K562 (cell line): ENCODE measurements at regions not wholly inside any gene's neighbourhood (a gene's known extent, or its start where the extent isn't known, plus 50 kb on each side); places are given as distances from the start of the nearest gene placed in this dataset.

Experiments
- ATAC-seq: fragments of 200-7000 bp; cut with Tn5 transposase; 3 replicates; pipeline ENCODE4 v1.9.1; 2020; ENCODE audit warnings: moderate library complexity
- BruUV-seq: library from RNA; stranded (reverse); fragments of 400-500 nt; replicated peaks from 2 replicates; lab custom pipeline; 2021; lab: Mats Ljungman, UMichigan
- CTCF ChIA-PET: fragments of 300-600 bp; formaldehyde crosslinking; extraction: SDS; loops from one replicate; lab custom pipeline; 2021; ENCODE audit warnings: low intra/inter-chr PET ratio; lab: Yijun Ruan, JAX
- POLR2A ChIA-PET: fragments of 300-600, 350-650 bp; sonication (Branson Sonifier 250); formaldehyde crosslinking; extraction: SDS; loops from one replicate; lab custom pipeline; 2021; ENCODE audit warnings: antibody characterized with exemption, inconsistent platforms; lab: Yijun Ruan, JAX
- DNase-seq, 4 experiments: peaks; one replicate each; pipeline versions ENCODE4 v3.0.0 to v3.0.0-alpha.2; 2011 to 2018; ENCODE audit warnings: low spot score in 3 of 4, mixed read lengths in 3 of 4; ENCODE audit errors: extremely low read depth in 1 of 4
- FAIRE-seq: peaks from 2 replicates; lab custom pipeline; 2011; peaks lifted over from hg19 to GRCh38; lab: Jason Lieb, UNC
- H2AFZ ChIP-seq: 2 replicates; pipeline ENCODE4 v1.6.0; 2011; ENCODE audit warnings: low read depth, low read length, control low read depth, inconsistent platforms
- H3K27ac ChIP-seq: fragments of 200-600 bp; 3 replicates; pipeline ENCODE4 v1.8.0; 2011; ENCODE audit warnings: low read depth, mild to moderate bottlenecking, control low read depth, inconsistent platforms, low read length, moderate library complexity, mixed read lengths; ENCODE audit errors: extremely low read depth
- H3K27me3 ChIP-seq, 2 experiments: fragments of 300-600 bp in 1 of 2; 2 replicates in 1 of 2; 3 replicates in 1 of 2; pipeline versions ENCODE4 v1.6.0 to v1.8.0; 2011; ENCODE audit warnings: inconsistent platforms in 2 of 2, low read length in 2 of 2, mild to moderate bottlenecking in 1 of 2, mixed read lengths in 1 of 2, moderate library complexity in 1 of 2; ENCODE audit not compliant: control insufficient read depth in 2 of 2, insufficient read depth in 2 of 2
- H3K36me3 ChIP-seq: fragments of 300-600 bp; 3 replicates; pipeline ENCODE4 v1.8.0; 2011; ENCODE audit warnings: mild to moderate bottlenecking, low read length, inconsistent platforms; ENCODE audit not compliant: control insufficient read depth, insufficient read depth
- H3K4me1 ChIP-seq, 2 experiments: fragments of 200-600 bp in 1 of 2; replicated peaks in 1 of 2; 2 replicates in 1 of 2; 3 replicates in 1 of 2; pipeline versions ENCODE4 v1.5.1 to v1.8.0; 2011; ENCODE audit warnings: inconsistent platforms in 2 of 2, low read length in 2 of 2, mild to moderate bottlenecking in 1 of 2, mixed read lengths in 1 of 2, moderate library complexity in 1 of 2; ENCODE audit not compliant: control insufficient read depth in 2 of 2, insufficient read depth in 2 of 2
- H3K4me2 ChIP-seq: 2 replicates; pipeline ENCODE4 v1.6.1; 2011; ENCODE audit warnings: low read length, control low read depth, inconsistent platforms, mixed read lengths; ENCODE audit not compliant: insufficient read depth
- H3K4me3 ChIP-seq: fragments of 200-600 bp; sonication (generic), shearing (Covaris generic); 2 replicates; pipeline ENCODE4 v1.5.1; 2016; ENCODE audit warnings: control low read depth, inconsistent platforms
- H3K79me2 ChIP-seq: fragments of 200-600 bp; 3 replicates; pipeline ENCODE4 v1.8.0; 2011; ENCODE audit warnings: low read length, inconsistent platforms; ENCODE audit not compliant: control insufficient read depth, insufficient read depth
- H3K9ac ChIP-seq, 2 experiments: 2 replicates each; pipeline versions ENCODE4 v1.6.0 to v1.6.1; 2011; ENCODE audit warnings: low read depth in 2 of 2, low read length in 2 of 2, control low read depth in 1 of 2, inconsistent platforms in 1 of 2, mild to moderate bottlenecking in 1 of 2, mixed read lengths in 1 of 2; ENCODE audit not compliant: insufficient read depth in 1 of 2
- H3K9me1 ChIP-seq: one replicate; pipeline ENCODE4 v1.6.0; 2011; ENCODE audit warnings: inconsistent platforms, mild to moderate bottlenecking, low read length, moderate library complexity; ENCODE audit not compliant: control insufficient read depth, insufficient read depth
- H3K9me3 ChIP-seq: replicated peaks from 2 replicates; pipeline ENCODE4 v1.5.1; 2011; ENCODE audit warnings: low read depth, low read length, inconsistent platforms; ENCODE audit not compliant: control insufficient read depth, insufficient read depth
- H4K20me1 ChIP-seq: replicated peaks from 2 replicates; pipeline ENCODE4 v1.6.1; 2011; ENCODE audit warnings: low read length, inconsistent platforms, mixed read lengths; ENCODE audit not compliant: control insufficient read depth, insufficient read depth
- C11orf30 ChIP-seq: fragments of 450-650 bp; IDR thresholded peaks from 2 replicates; pipeline ENCODE4 v1.6.1; 2016; ENCODE audit warnings: low read depth, mild to moderate bottlenecking
- ETS2 ChIP-seq: IDR thresholded peaks from 2 replicates; pipeline ENCODE4 v1.6.1; 2016; ENCODE audit warnings: borderline replicate concordance, missing genetic modification characterization, mild to moderate bottlenecking, moderate library complexity, missing compliant biosample characterization; ENCODE audit not compliant: poor library complexity, severe bottlenecking
- KAT8 ChIP-seq: fragments of 450-650 bp; IDR thresholded peaks from 2 replicates; pipeline ENCODE4 v1.6.1; 2016; ENCODE audit warnings: low read depth, mild to moderate bottlenecking
- SIRT6 ChIP-seq: IDR thresholded peaks from one replicate; pipeline ENCODE4 v1.6.1; 2012; ENCODE audit warnings: low read depth, mild to moderate bottlenecking, control low read depth, inconsistent platforms, low read length, moderate library complexity
- SRSF7 ChIP-seq: fragments of 200-400 bp; formaldehyde crosslinking; optimal IDR thresholded peaks from 2 replicates; pipeline ENCODE3; 2017; ENCODE audit warnings: mild to moderate bottlenecking, low read depth, low read length
- WGBS: fragments of 100-300 bp; shearing (Covaris generic); methylation state at CpG from one replicate; pipeline ENCODE4 v1.1.6; 2016; ENCODE audit warnings: low coverage, mixed read lengths; ENCODE audit not compliant: insufficient coverage; ENCODE audit errors: missing lambda C conversion rate; 5-methylcytosine and 5-hydroxymethylcytosine counted together
- in situ Hi-C: fragments of 300-500 bp; cut with MboI; formaldehyde crosslinking; loops from 4 replicates; pipeline ENCODE4 v1.15.0; 2018; ENCODE audit warnings: inconsistent platforms, mixed read lengths
- intact Hi-C: fragments of 100-400 bp; cut with micrococcal nuclease; formaldehyde crosslinking; loops from 2 replicates; pipeline ENCODE4 v1.14.2; 2022
- TF ChIP-seq, protein P1 (sequence below), 2 experiments: fragments of 450-650 bp in 1 of 2; sonication (generic) in 1 of 2; formaldehyde crosslinking in 1 of 2; IDR thresholded peaks; 2 replicates each; pipeline versions ENCODE4 v1.7.1 to v1.9.0; 2016 to 2022; ENCODE audit warnings: inconsistent platforms in 1 of 2, mild to moderate bottlenecking in 1 of 2, missing genetic modification reagents in 1 of 2

- H3K36me3 ChIP-seq: no peaks in the 10 kb centered on the region
- no peaks in the 10 kb centered on the region; a peak in 1 of 5 replicates for H3K4me1 ChIP-seq
- H2AFZ ChIP-seq: no peak overlapping the region
- FAIRE-seq (no peak), ATAC-seq (no peak), DNase-seq (no peak)
- H3K9me3 ChIP-seq: no peaks in the 10 kb centered on the region
- no peaks in the 10 kb centered on the region for H4K20me1 ChIP-seq
- ChIA-PET POLR2A (no interaction called here), CTCF (no interaction called here)
- in situ Hi-C loops (no loop called here), intact Hi-C loops (no loop called here)
- H3K4me3 ChIP-seq: no peak overlapping the region
- no peaks in the 10 kb centered on the region for H3K27me3 ChIP-seq
- TF ChIP-seq KAT8: no peak
- no peaks in the 10 kb centered on the region for H3K79me2 ChIP-seq
- no peak overlapping the region for H3K27ac ChIP-seq
- 0% methylated on average over 1 of the region's 1 CpG for WGBS
- BruUV-seq: no TSS peak
- no peak overlapping the region for H3K9ac ChIP-seq
- no peak overlapping the region for H3K4me2 ChIP-seq
- no peaks in the 10 kb centered on the region for H3K9me1 ChIP-seq
Measured at GRCh38 chr12:89179245-89179644, 173.1 kb downstream of the DUSP6 start.

DNA sequence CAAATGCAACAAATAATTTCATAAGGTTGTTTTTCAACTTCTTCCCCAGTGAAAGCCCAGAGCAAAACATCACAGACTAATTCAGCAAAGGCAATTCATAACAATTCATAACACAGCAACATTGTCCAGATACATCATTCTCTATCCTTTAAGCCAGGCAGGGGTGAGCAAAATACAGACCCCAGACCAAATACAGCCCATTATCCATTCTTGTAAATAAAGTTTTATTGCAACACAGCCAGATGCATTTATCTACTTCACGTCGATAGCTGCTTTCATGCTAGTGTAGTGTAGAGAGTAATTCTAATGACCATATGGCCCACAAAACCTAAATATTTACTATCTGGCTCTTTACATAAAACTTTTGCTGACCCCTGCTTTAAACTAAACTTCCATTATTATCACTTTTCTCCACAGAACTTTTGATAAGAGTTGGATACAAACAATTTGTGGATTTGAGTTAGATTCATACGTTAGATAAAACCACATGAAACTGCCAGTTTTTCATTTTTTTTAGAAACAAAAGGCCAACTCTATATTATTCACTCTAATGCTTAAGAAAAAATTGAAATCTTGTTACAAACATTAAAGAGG lies 174.4 kb downstream of the DUSP6 start:
- Histone ChIP-seq H3K9me1 (no peaks in the 10 kb centered on the region), H3K4me1 (no peaks in the 10 kb centered on the region; a peak in 1 of 5 replicates), H3K4me2 (no peak overlapping the region), H4K20me1 (no peaks in the 10 kb centered on the region), H2AFZ (no peak overlapping the region), H3K9me3 (no peaks in the 10 kb centered on the region), H3K27ac (no peak overlapping the region), H3K79me2 (no peaks in the 10 kb centered on the region), H3K9ac (no peak overlapping the region), H3K36me3 (no peaks in the 10 kb centered on the region), H3K27me3 (no peaks in the 10 kb centered on the region), H3K4me3 (no peak overlapping the region)
- in situ Hi-C loops (no loop called here), intact Hi-C loops (no loop called here)
- ChIA-PET POLR2A (no interaction called here), CTCF (no interaction called here)
- DNase-seq (no peak), ATAC-seq (no peak), FAIRE-seq (no peak)
- 10% methylated on average over 3 of the region's 3 CpGs for WGBS
- no TSS peak for BruUV-seq
- TF ChIP-seq ETS2 (tag): no peak
- TF ChIP-seq SRSF7: no peak
- TF ChIP-seq, protein P1, sequence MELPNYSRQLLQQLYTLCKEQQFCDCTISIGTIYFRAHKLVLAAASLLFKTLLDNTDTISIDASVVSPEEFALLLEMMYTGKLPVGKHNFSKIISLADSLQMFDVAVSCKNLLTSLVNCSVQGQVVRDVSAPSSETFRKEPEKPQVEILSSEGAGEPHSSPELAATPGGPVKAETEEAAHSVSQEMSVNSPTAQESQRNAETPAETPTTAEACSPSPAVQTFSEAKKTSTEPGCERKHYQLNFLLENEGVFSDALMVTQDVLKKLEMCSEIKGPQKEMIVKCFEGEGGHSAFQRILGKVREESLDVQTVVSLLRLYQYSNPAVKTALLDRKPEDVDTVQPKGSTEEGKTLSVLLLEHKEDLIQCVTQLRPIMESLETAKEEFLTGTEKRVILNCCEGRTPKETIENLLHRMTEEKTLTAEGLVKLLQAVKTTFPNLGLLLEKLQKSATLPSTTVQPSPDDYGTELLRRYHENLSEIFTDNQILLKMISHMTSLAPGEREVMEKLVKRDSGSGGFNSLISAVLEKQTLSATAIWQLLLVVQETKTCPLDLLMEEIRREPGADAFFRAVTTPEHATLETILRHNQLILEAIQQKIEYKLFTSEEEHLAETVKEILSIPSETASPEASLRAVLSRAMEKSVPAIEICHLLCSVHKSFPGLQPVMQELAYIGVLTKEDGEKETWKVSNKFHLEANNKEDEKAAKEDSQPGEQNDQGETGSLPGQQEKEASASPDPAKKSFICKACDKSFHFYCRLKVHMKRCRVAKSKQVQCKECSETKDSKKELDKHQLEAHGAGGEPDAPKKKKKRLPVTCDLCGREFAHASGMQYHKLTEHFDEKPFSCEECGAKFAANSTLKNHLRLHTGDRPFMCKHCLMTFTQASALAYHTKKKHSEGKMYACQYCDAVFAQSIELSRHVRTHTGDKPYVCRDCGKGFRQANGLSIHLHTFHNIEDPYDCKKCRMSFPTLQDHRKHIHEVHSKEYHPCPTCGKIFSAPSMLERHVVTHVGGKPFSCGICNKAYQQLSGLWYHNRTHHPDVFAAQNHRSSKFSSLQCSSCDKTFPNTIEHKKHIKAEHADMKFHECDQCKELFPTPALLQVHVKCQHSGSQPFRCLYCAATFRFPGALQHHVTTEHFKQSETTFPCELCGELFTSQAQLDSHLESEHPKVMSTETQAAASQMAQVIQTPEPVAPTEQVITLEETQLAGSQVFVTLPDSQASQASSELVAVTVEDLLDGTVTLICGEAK (IDR thresholded peaks at IDR 0.05): peak; percentile 82
- TF ChIP-seq, protein P1 (CRISPR knock-in tag; IDR thresholded peaks at IDR 0.05): peak; percentile 54; the same call in 1 of the 2 replicates
- TF ChIP-seq C11orf30: no peak
- TF ChIP-seq SIRT6: no peak
